ENCODE measurements at regions not wholly inside any gene's neighbourhood (a gene's known extent, or its start where the extent isn't known, plus 50 kb on each side); places are given as distances from the start of the nearest gene placed in this dataset.

DNA sequence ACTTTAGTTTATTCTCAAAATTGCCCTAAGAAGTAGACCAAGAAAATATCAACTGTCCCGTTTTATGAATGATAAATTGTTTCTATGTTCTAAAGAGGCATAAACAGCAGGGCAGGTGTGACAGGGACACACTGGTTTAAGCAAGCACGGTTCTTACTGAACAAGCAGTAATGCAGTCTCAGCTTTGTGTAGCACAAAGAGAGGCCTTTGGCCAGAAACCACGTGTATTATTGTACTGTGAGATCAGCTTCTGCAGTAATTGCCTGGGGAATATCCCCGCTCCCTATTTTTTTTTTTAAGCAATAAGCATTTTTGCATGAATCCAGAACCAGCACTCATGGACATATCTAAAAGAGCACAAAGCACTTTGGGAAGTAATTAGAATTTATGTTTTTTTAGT is 255.4 kb downstream of the WDR11 start:
- Histone ChIP-seq H3K27ac (no peak overlapping the region), H3K27me3 (no peaks in the 10 kb centered on the region), H3K9me3 (replicated peaks in 1 of 3) (no peaks in the 10 kb centered on the region), H3K4me3 (no peak overlapping the region), H3K4me1 (replicated peaks in 1 of 2) (no peaks in the 10 kb centered on the region), H3K36me3 (replicated peaks in 1 of 2) (no peaks in the 10 kb centered on the region)
- intact Hi-C loops (cut with DNase I), result no loop called here
- no peak for TF ChIP-seq POLR2A (IDR thresholded peaks at IDR 0.05)
- TF ChIP-seq, protein P1, sequence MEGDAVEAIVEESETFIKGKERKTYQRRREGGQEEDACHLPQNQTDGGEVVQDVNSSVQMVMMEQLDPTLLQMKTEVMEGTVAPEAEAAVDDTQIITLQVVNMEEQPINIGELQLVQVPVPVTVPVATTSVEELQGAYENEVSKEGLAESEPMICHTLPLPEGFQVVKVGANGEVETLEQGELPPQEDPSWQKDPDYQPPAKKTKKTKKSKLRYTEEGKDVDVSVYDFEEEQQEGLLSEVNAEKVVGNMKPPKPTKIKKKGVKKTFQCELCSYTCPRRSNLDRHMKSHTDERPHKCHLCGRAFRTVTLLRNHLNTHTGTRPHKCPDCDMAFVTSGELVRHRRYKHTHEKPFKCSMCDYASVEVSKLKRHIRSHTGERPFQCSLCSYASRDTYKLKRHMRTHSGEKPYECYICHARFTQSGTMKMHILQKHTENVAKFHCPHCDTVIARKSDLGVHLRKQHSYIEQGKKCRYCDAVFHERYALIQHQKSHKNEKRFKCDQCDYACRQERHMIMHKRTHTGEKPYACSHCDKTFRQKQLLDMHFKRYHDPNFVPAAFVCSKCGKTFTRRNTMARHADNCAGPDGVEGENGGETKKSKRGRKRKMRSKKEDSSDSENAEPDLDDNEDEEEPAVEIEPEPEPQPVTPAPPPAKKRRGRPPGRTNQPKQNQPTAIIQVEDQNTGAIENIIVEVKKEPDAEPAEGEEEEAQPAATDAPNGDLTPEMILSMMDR (IDR thresholded peaks at IDR 0.05), result no peak
- 86 to 89% (median 88%) methylated on average over 4 of the region's 4 CpGs for WGBS, 4 donors
- DNase-seq, result no peak

GRCh38 chr10:121108051-121108450 is 256.9 kb downstream of the WDR11 start:
- intact Hi-C loops (cut with DNase I), result no loop called here
- no peak for DNase-seq
- no peak overlapping the region for H3K27ac ChIP-seq
- no peak overlapping the region for H3K4me3 ChIP-seq
- no peaks in the 10 kb centered on the region for H3K27me3 ChIP-seq
- H3K36me3 ChIP-seq (replicated peaks in 1 of 2), result no peaks in the 10 kb centered on the region
- 96 to 100% (median 98%) methylated on average over 3 of the region's 3 CpGs for WGBS, 4 donors
- H3K4me1 ChIP-seq (replicated peaks in 1 of 2), result peaks cover 4 to 8% of the 10 kb centered on the region in 2 donors
- H3K9me3 ChIP-seq (replicated peaks in 1 of 3), result no peaks in the 10 kb centered on the region
- TF ChIP-seq POLR2A (IDR thresholded peaks at IDR 0.05), result no peak
- TF ChIP-seq, protein P1 (IDR thresholded peaks at IDR 0.05), result no peak

GRCh38 chr10:121110369-121110768 is 259.2 kb downstream of the WDR11 start:
- no peak overlapping the region for H3K4me3 ChIP-seq
- no peak for DNase-seq
- no peak for TF ChIP-seq POLR2A (IDR thresholded peaks at IDR 0.05)
- TF ChIP-seq, protein P1 (IDR thresholded peaks at IDR 0.05), result no peak
- no peaks in the 10 kb centered on the region for H3K27me3 ChIP-seq
- intact Hi-C loops (cut with DNase I), result loop anchor here in 1 of 2 donors (10.0 kb wide), 1 partner anchor 166 kb away; no protein-coding TSS in a partner anchor
- peaks cover 9 to 12% of the 10 kb centered on the region in 2 donors for H3K4me1 ChIP-seq (replicated peaks in 1 of 2)
- H3K9me3 ChIP-seq (replicated peaks in 1 of 3), result no peaks in the 10 kb centered on the region
- no peak overlapping the region for H3K27ac ChIP-seq
- no peaks in the 10 kb centered on the region for H3K36me3 ChIP-seq (replicated peaks in 1 of 2)

- no peak overlapping the region for H3K4me3 ChIP-seq
- H3K27me3 ChIP-seq, result no peaks in the 10 kb centered on the region
- intact Hi-C loops (cut with DNase I), result loop anchor here in 1 of 2 donors (10.0 kb wide), 1 partner anchor 167 kb away; no protein-coding TSS in a partner anchor
- no peak for TF ChIP-seq POLR2A (IDR thresholded peaks at IDR 0.05)
- TF ChIP-seq, protein P1 (IDR thresholded peaks at IDR 0.05), result no peak
- peaks cover 9 to 12% of the 10 kb centered on the region in 2 donors for H3K4me1 ChIP-seq (replicated peaks in 1 of 2)
- H3K36me3 ChIP-seq (replicated peaks in 1 of 2), result no peaks in the 10 kb centered on the region
- WGBS, 4 donors, result 62 to 81% (median 70%) methylated on average over 1 of the region's 1 CpG
- no peak overlapping the region for H3K27ac ChIP-seq
- no peaks in the 10 kb centered on the region for H3K9me3 ChIP-seq (replicated peaks in 1 of 3)
- no peak for DNase-seq
Measured at GRCh38 chr10:121112136-121112535, 261.0 kb downstream of the WDR11 start.
